ENCODE measurements at regions not wholly inside any gene's neighbourhood (a gene's known extent, or its start where the extent isn't known, plus 50 kb on each side); places are given as distances from the start of the nearest gene placed in this dataset.
"Not testable (repeated sequence)": the region's sequence is repeated elsewhere in the genome, so short reads cannot be mapped to it uniquely, and the experiment has no call there.

GRCh38 chr18:78492064-78492812 is 487.4 kb upstream of the SALL3 start:
- no peak for TF ChIP-seq CTCF (conservative IDR thresholded peaks at IDR 0.05; ENCODE audit: low read depth, low read length)
- H3K4me3 ChIP-seq (ENCODE audit: low read depth, low read length): no peak overlapping the region
- DNase-seq (ENCODE audit: low read depth): no peak

GRCh38 chr18:78492813-78493371 is 486.7 kb upstream of the SALL3 start:
- no peak overlapping the region for H3K4me3 ChIP-seq (ENCODE audit: low read depth, low read length)
- no peak for TF ChIP-seq CTCF (conservative IDR thresholded peaks at IDR 0.05; ENCODE audit: low read depth, low read length)
- no peak for DNase-seq (ENCODE audit: low read depth)

GRCh38 chr18:78493490-78493889 is 486.1 kb upstream of the SALL3 start:
- not testable (repeated sequence) for DNase-seq (ENCODE audit: low read depth); H3K4me3 ChIP-seq (ENCODE audit: low read depth, low read length)

- TF ChIP-seq CTCF (conservative IDR thresholded peaks at IDR 0.05; ENCODE audit: low read depth, low read length): no peak
- no peak for DNase-seq (ENCODE audit: low read depth)
- no peak overlapping the region for H3K4me3 ChIP-seq (ENCODE audit: low read depth, low read length)
Observed at GRCh38 chr18:78494204-78495085, 485.2 kb upstream of the SALL3 start.

GRCh38 chr18:78495550-78495949 is 484.1 kb upstream of the SALL3 start:
- TF ChIP-seq CTCF (conservative IDR thresholded peaks at IDR 0.05; ENCODE audit: low read depth, low read length): no peak
- H3K4me3 ChIP-seq (ENCODE audit: low read depth, low read length): no peak overlapping the region
- DNase-seq (ENCODE audit: low read depth): no peak

GRCh38 chr18:78496079-78496478 is 483.5 kb upstream of the SALL3 start:
- no peak for TF ChIP-seq CTCF (conservative IDR thresholded peaks at IDR 0.05; ENCODE audit: low read depth, low read length)
- DNase-seq (ENCODE audit: low read depth): no peak
- no peak overlapping the region for H3K4me3 ChIP-seq (ENCODE audit: low read depth, low read length)

- no peak overlapping the region for H3K4me3 ChIP-seq (ENCODE audit: low read depth, low read length)
- TF ChIP-seq CTCF (conservative IDR thresholded peaks at IDR 0.05; ENCODE audit: low read depth, low read length): no peak
- no peak for DNase-seq (ENCODE audit: low read depth)
Observed at GRCh38 chr18:78497641-78498040, 482.0 kb upstream of the SALL3 start.
